ENCODE measurements at regions not wholly inside any gene's neighbourhood (a gene's known extent, or its start where the extent isn't known, plus 50 kb on each side); places are given as distances from the start of the nearest gene placed in this dataset.

GRCh38 chr6:19042420-19042819 lies 655.3 kb downstream of the RNF144B start:
- no peak for DNase-seq

GRCh38 chr6:19050765-19051164 lies 663.6 kb downstream of the RNF144B start:
- no peak for DNase-seq

GRCh38 chr6:19052219-19052618 lies 665.1 kb downstream of the RNF144B start:
- DNase-seq, result no peak

GRCh38 chr6:19059102-19059501 lies 672.0 kb downstream of the RNF144B start:
- DNase-seq, result no peak

- DNase-seq, result no peak
These were observed 680.0 kb downstream of the RNF144B start for GRCh38 chr6:19067165-19067564.

GRCh38 chr6:19070520-19070919 lies 683.4 kb downstream of the RNF144B start:
- DNase-seq, result no peak

GRCh38 chr6:19083801-19084200 lies 696.7 kb downstream of the RNF144B start:
- no peak for DNase-seq

GRCh38 chr6:19086480-19086879 lies 699.3 kb downstream of the RNF144B start:
- no peak for DNase-seq

GRCh38 chr6:19087296-19087695 lies 700.1 kb downstream of the RNF144B start:
- no peak for DNase-seq

GRCh38 chr6:19087897-19088296 lies 700.7 kb downstream of the RNF144B start:
- DNase-seq, result no peak

- no peak for DNase-seq
These were observed 713.6 kb downstream of the RNF144B start for GRCh38 chr6:19100752-19101151.

- DNase-seq, result no peak
These were observed 715.8 kb downstream of the RNF144B start for GRCh38 chr6:19102936-19103335.

- DNase-seq, result no peak
These were observed 720.3 kb downstream of the RNF144B start for GRCh38 chr6:19107468-19107867.

GRCh38 chr6:19121521-19121920 lies 715.6 kb upstream of the ID4 start:
- DNase-seq, result no peak

- DNase-seq, result no peak
These were observed 710.1 kb upstream of the ID4 start for GRCh38 chr6:19127081-19127480.

GRCh38 chr6:19128701-19129100 lies 708.5 kb upstream of the ID4 start:
- DNase-seq, result no peak

GRCh38 chr6:19135706-19136105 lies 701.5 kb upstream of the ID4 start:
- DNase-seq, result no peak

GRCh38 chr6:19137505-19137904 lies 699.7 kb upstream of the ID4 start:
- no peak for DNase-seq

- DNase-seq, result no peak
These were observed 694.9 kb upstream of the ID4 start for GRCh38 chr6:19142275-19142674.

GRCh38 chr6:19150307-19150706 lies 686.9 kb upstream of the ID4 start:
- DNase-seq, result no peak

- DNase-seq, result no peak
These were observed 683.7 kb upstream of the ID4 start for GRCh38 chr6:19153270-19153980.

GRCh38 chr6:19153981-19154295 lies 683.2 kb upstream of the ID4 start:
- DNase-seq, result no peak

GRCh38 chr6:19156443-19156842 lies 680.7 kb upstream of the ID4 start:
- DNase-seq, result no peak

- no peak for DNase-seq
These were observed 679.7 kb upstream of the ID4 start for GRCh38 chr6:19157486-19157885.

GRCh38 chr6:19158586-19158985 lies 678.6 kb upstream of the ID4 start:
- DNase-seq, result no peak

GRCh38 chr6:19159089-19159488 lies 678.1 kb upstream of the ID4 start:
- no peak for DNase-seq
